ENCODE measurements at regions not wholly inside any gene's neighbourhood (a gene's known extent, or its start where the extent isn't known, plus 50 kb on each side); places are given as distances from the start of the nearest gene placed in this dataset.

- ChIA-PET SMC1A (ENCODE audit: uncharacterized antibody, unreplicated experiment) (no interaction called here), RAD21 (ENCODE audit: unreplicated experiment) (no interaction called here), POLR2A (no interaction called here), CTCF (no interaction called here)
- Histone ChIP-seq H3K9ac (ENCODE audit: control insufficient read depth, insufficient read depth, low read length) (no peak overlapping the region), H3K9me3 (replicated peaks; ENCODE audit: control insufficient read depth, insufficient read depth, low read length) (no peaks in the 10 kb centered on the region), H3K4me1 (ENCODE audit: control insufficient read depth, insufficient read depth, low read length) (no peaks in the 10 kb centered on the region), H3K27ac (ENCODE audit: control insufficient read depth, insufficient read depth) (no peak overlapping the region), H3K4me2 (ENCODE audit: control insufficient read depth, insufficient read depth) (no peak overlapping the region), H4K20me1 (ENCODE audit: control insufficient read depth, insufficient read depth) (no peaks in the 10 kb centered on the region), H3K4me3 (no peak overlapping the region), H2AFZ (ENCODE audit: control insufficient read depth, low read depth, low read length) (no peak overlapping the region), H3K27me3 (replicated peaks in 1 of 2; ENCODE audit: control insufficient read depth in 2 of 2, insufficient read depth in 2 of 2, low read length in 1 of 2) (no peaks in the 10 kb centered on the region), H3K36me3 (ENCODE audit: control insufficient read depth in 2 of 2, insufficient read depth in 2 of 2, low read length in 1 of 2) (no peaks in the 10 kb centered on the region), H3K79me2 (ENCODE audit: control insufficient read depth, insufficient read depth, low read length) (no peaks in the 10 kb centered on the region)
- DNase-seq (ENCODE audit: low read depth, low spot score) (no peak), ATAC-seq (no peak), FAIRE-seq (no peak)
- 20% methylated on average over 3 of the region's 3 CpGs for WGBS (ENCODE audit: insufficient coverage, insufficient replicate concordance, low lambda C conversion rate, missing lambda C conversion rate)
- BruUV-seq (replicated peaks): no TSS peak
- intact Hi-C loops (cut with micrococcal nuclease; ENCODE audit: unreplicated experiment): no loop called here
- in situ Hi-C loops (cut with MboI): no loop called here
- TF ChIP-seq SIX5 (IDR thresholded peaks at IDR 0.05; ENCODE audit: low read depth, low read length, severe bottlenecking) (no peak), BCL3 (IDR thresholded peaks at IDR 0.05; ENCODE audit: borderline replicate concordance, insufficient read depth, low read depth, low read length, poor library complexity, severe bottlenecking) (no peak), ZBTB40 (IDR thresholded peaks at IDR 0.05; ENCODE audit: borderline replicate concordance) (no peak), USF1 (IDR thresholded peaks at IDR 0.05; ENCODE audit: borderline replicate concordance, extremely low read length, insufficient read depth, low read depth, low read length) (no peak), WRNIP1 (IDR thresholded peaks at IDR 0.05; ENCODE audit: borderline replicate concordance, low read depth, low read length) (no peak), SIN3A (IDR thresholded peaks at IDR 0.05; ENCODE audit: low read depth, low read length) (no peak), STAT1 (conservative IDR thresholded peaks at IDR 0.05) (no peak), JUND (IDR thresholded peaks at IDR 0.05; ENCODE audit: low read depth, low read length) (no peak), EP300 (IDR thresholded peaks at IDR 0.05; ENCODE audit: borderline replicate concordance in 1 of 2, control insufficient read depth in 1 of 2, low read depth in 2 of 2, low read length in 2 of 2) (no peak)
These were observed 1034.7 kb upstream of the CHAC2 start for GRCh38 chr2:52732849-52733395.
